HG03565 (cell line): ENCODE measurements at regions not wholly inside any gene's neighbourhood (a gene's known extent, or its start where the extent isn't known, plus 50 kb on each side); places are given as distances from the start of the nearest gene placed in this dataset.

Source experiments
- ATAC-seq: cut with Tn5 transposase; IDR thresholded peaks from one replicate; pipeline ENCODE4 v1.9.1; 2021; ENCODE audit warnings: mild to moderate bottlenecking, moderate library complexity; ENCODE audit not compliant: unreplicated experiment

DNA sequence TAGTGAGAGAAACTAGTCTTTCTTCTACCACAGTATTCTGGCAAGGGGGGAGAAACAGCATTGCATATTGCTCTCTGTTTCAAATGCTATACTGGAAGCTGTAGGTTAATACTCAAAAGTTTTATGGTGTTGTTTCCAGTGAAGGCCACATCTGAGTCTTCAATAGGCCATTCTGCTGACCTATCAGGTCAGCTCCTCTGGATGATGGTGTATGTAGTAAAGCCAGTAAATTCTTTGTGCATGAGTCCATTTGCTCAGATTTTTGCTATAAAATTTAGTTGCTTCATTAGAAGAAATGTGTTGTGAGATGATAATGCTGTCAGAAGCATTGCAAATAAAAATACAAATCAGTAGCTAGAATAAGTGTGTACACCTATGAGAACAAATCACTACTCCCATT lies 64.9 kb upstream of the RBMS3 start:
- no peak for ATAC-seq

DNA sequence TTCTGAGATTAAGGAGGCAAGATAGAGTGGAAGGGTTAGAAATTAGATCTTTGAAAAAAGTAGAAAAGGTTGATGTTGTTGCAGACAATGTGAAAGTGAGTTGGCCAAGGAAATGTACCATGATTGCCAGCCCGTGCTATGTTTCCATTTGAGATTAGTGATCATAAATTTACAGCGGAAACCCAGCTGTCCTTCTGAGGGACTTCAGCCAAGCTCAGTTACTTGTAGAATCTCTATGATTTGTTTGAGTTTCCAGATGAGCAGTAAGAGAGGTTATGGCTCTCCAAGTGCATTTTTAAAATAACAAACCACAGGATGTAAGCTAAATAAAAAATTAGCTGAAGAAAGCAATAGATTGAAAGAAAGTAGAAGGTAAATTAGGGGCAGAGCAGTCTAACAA lies 54.2 kb upstream of the RBMS3 start:
- ATAC-seq = no peak

DNA sequence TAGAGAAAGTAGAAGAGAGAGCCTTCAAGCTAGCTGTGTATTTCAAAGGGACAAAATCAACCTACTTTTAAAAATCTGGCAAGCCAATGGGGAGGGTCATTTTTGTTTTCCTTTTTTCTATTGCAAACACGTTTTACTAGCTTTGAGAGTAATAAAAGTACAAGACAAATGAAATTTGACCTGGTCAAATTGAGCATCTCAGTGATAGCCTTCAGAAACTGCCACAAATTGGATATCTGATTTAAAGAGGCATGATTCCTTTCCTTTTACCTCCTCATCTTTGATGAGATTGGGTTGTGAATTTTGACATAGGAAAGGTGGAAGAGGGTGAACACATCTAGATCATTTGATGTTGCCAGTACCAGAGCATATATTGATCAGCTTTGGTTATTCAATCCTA lies 53.6 kb upstream of the RBMS3 start:
- no peak for ATAC-seq
